ENCODE measurements at regions not wholly inside any gene's neighbourhood (a gene's known extent, or its start where the extent isn't known, plus 50 kb on each side); places are given as distances from the start of the nearest gene placed in this dataset.

- intact Hi-C loops (cut with micrococcal nuclease; ENCODE audit: unreplicated experiment) = no loop called here
- TF ChIP-seq EZH2phosphoT487 (IDR thresholded peaks at IDR 0.05; ENCODE audit: borderline replicate concordance, low read depth, low read length) (no peak), CTCF (conservative IDR thresholded peaks at IDR 0.05; ENCODE audit: low read length) (no peak)
- H2AFZ ChIP-seq (ENCODE audit: low read length) = no peak overlapping the region
- H3K4me2 ChIP-seq (ENCODE audit: low read length) = no peak overlapping the region
- ChIA-PET POLR2A (no interaction called here), CTCF (ENCODE audit: unreplicated experiment) (no interaction called here)
- H3K4me1 ChIP-seq (ENCODE audit: insufficient read depth, low read length, poor library complexity, severe bottlenecking) = no peaks in the 10 kb centered on the region
- H3K79me2 ChIP-seq (ENCODE audit: insufficient read depth, low read depth, low read length) = no peaks in the 10 kb centered on the region
- H4K20me1 ChIP-seq (ENCODE audit: insufficient read depth, low read length) = no peaks in the 10 kb centered on the region
- H3K9me2 ChIP-seq (ENCODE audit: insufficient read depth, low read length) = no peaks in the 10 kb centered on the region
- no peak overlapping the region for H3K27ac ChIP-seq (ENCODE audit: low read depth, low read length, poor library complexity, severe bottlenecking)
- H3K9me3 ChIP-seq (ENCODE audit: low read length) = no peaks in the 10 kb centered on the region
- BruUV-seq (replicated peaks) = no TSS peak
- no peaks in the 10 kb centered on the region for H3K36me3 ChIP-seq (ENCODE audit: insufficient read depth, low read length)
- no peak for DNase-seq (ENCODE audit: low spot score)
- H3K4me3 ChIP-seq (ENCODE audit: low read depth, low read length, poor library complexity, severe bottlenecking) = no peak overlapping the region
Measured at GRCh38 chr2:106996171-106996769, 110.3 kb upstream of the ST6GAL2 start.

GRCh38 chr2:106997204-106997603 is 111.2 kb upstream of the ST6GAL2 start:
- no peaks in the 10 kb centered on the region for H3K36me3 ChIP-seq (ENCODE audit: insufficient read depth, low read length)
- BruUV-seq (replicated peaks) = no TSS peak
- no peaks in the 10 kb centered on the region for H3K9me2 ChIP-seq (ENCODE audit: insufficient read depth, low read length)
- ChIA-PET POLR2A (no interaction called here), CTCF (ENCODE audit: unreplicated experiment) (no interaction called here)
- DNase-seq (ENCODE audit: low spot score) = no peak
- H3K4me2 ChIP-seq (ENCODE audit: low read length) = no peak overlapping the region
- H3K27ac ChIP-seq (ENCODE audit: low read depth, low read length, poor library complexity, severe bottlenecking) = no peak overlapping the region
- no peaks in the 10 kb centered on the region for H4K20me1 ChIP-seq (ENCODE audit: insufficient read depth, low read length)
- intact Hi-C loops (cut with micrococcal nuclease; ENCODE audit: unreplicated experiment) = no loop called here
- H3K79me2 ChIP-seq (ENCODE audit: insufficient read depth, low read depth, low read length) = no peaks in the 10 kb centered on the region
- H3K4me1 ChIP-seq (ENCODE audit: insufficient read depth, low read length, poor library complexity, severe bottlenecking) = no peaks in the 10 kb centered on the region
- H2AFZ ChIP-seq (ENCODE audit: low read length) = no peak overlapping the region
- no peaks in the 10 kb centered on the region for H3K9me3 ChIP-seq (ENCODE audit: low read length)
- no peak overlapping the region for H3K4me3 ChIP-seq (ENCODE audit: low read depth, low read length, poor library complexity, severe bottlenecking)
- no peak for TF ChIP-seq EZH2phosphoT487 (IDR thresholded peaks at IDR 0.05; ENCODE audit: borderline replicate concordance, low read depth, low read length)
- TF ChIP-seq CTCF (conservative IDR thresholded peaks at IDR 0.05; ENCODE audit: low read length) = no peak

GRCh38 chr2:107001062-107001461 is 115.1 kb upstream of the ST6GAL2 start:
- H3K9me2 ChIP-seq (ENCODE audit: insufficient read depth, low read length) = no peaks in the 10 kb centered on the region
- no peak overlapping the region for H2AFZ ChIP-seq (ENCODE audit: low read length)
- intact Hi-C loops (cut with micrococcal nuclease; ENCODE audit: unreplicated experiment) = no loop called here
- H3K27ac ChIP-seq (ENCODE audit: low read depth, low read length, poor library complexity, severe bottlenecking) = no peak overlapping the region
- no peaks in the 10 kb centered on the region for H3K36me3 ChIP-seq (ENCODE audit: insufficient read depth, low read length)
- no peak overlapping the region for H3K4me3 ChIP-seq (ENCODE audit: low read depth, low read length, poor library complexity, severe bottlenecking)
- POLR2A ChIA-PET = no interaction called here
- BruUV-seq (replicated peaks) = no TSS peak
- no peaks in the 10 kb centered on the region for H3K79me2 ChIP-seq (ENCODE audit: insufficient read depth, low read depth, low read length)
- no peak for DNase-seq (ENCODE audit: low spot score)
- CTCF ChIA-PET (ENCODE audit: unreplicated experiment) = no interaction called here
- no peaks in the 10 kb centered on the region for H4K20me1 ChIP-seq (ENCODE audit: insufficient read depth, low read length)
- H3K9me3 ChIP-seq (ENCODE audit: low read length) = no peaks in the 10 kb centered on the region
- TF ChIP-seq CTCF (conservative IDR thresholded peaks at IDR 0.05; ENCODE audit: low read length) = no peak
- no peak for TF ChIP-seq EZH2phosphoT487 (IDR thresholded peaks at IDR 0.05; ENCODE audit: borderline replicate concordance, low read depth, low read length)
- no peaks in the 10 kb centered on the region for H3K4me1 ChIP-seq (ENCODE audit: insufficient read depth, low read length, poor library complexity, severe bottlenecking)
- H3K4me2 ChIP-seq (ENCODE audit: low read length) = no peak overlapping the region
